HUES48 (cell line): ENCODE measurements at regions not wholly inside any gene's neighbourhood (a gene's known extent, or its start where the extent isn't known, plus 50 kb on each side); places are given as distances from the start of the nearest gene placed in this dataset.

ENCODE experiments used
- H3K27ac ChIP-seq: one replicate; pipeline ENCODE4 v1.7.0; 2013; ENCODE audit warnings: low read depth, low read length, inconsistent platforms
- H3K27me3 ChIP-seq: 2 replicates; pipeline ENCODE4 v1.6.1; 2013; ENCODE audit warnings: mild to moderate bottlenecking, low read length; ENCODE audit not compliant: control insufficient read depth, insufficient read depth
- H3K36me3 ChIP-seq: 2 replicates; pipeline ENCODE4 v1.6.1; 2013; ENCODE audit warnings: low read length; ENCODE audit not compliant: control insufficient read depth, insufficient read depth
- H3K4me1 ChIP-seq: 2 replicates; pipeline ENCODE4 v1.6.1; 2013; ENCODE audit warnings: mild to moderate bottlenecking, low read length; ENCODE audit not compliant: control insufficient read depth, insufficient read depth
- H3K4me3 ChIP-seq: 2 replicates; pipeline ENCODE4 v1.5.1; 2013; ENCODE audit warnings: mild to moderate bottlenecking, low read depth, low read length
- H3K9ac ChIP-seq: 2 replicates; pipeline ENCODE4 v1.6.1; 2013; ENCODE audit warnings: mild to moderate bottlenecking, low read depth, low read length, moderate library complexity
- H3K9me3 ChIP-seq: 2 replicates; pipeline ENCODE4 v1.6.1; 2013; ENCODE audit warnings: low read length; ENCODE audit not compliant: control insufficient read depth, insufficient read depth

DNA sequence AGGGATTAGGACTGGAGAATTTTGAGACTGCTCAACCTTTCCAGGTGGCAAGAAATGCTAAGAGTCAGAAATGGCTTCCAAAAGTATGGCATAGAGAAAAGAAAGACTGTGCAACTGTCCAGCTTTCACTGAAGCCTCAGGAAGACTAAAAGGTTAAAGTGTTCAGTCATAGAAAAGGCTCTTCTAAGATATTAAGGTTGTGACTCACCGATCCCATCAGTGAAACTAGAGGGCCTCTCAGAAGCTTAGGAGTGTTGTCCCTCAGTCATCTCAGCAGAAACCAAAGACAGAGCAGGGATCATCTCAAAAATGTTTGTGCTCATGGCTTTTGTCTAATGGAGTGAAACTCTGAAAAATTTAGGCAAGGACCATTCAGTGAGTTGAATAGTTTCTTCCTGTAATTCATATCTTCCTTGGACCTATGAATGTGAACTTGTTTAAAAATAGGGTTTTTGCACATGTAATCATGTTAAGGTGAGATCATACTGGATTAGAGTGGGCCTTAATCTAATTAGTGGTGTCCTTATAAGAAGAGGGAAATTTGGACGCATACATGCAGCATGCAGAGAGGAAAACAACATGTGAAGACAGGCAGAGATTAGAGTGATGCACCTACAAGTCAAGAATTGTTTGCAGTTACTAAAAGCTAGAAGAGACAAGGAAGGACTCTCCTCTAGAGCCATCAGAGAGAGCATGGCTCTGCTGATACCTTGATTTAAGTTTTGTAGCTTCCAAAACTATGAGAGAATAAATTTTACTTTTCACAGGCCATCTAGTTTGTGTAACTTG lies 71.3 kb downstream of the RPE65 start:
- no peaks in the 10 kb centered on the region for H3K4me1 ChIP-seq
- H3K9me3 ChIP-seq: no peaks in the 10 kb centered on the region
- no peak overlapping the region for H3K9ac ChIP-seq
- no peak overlapping the region for H3K4me3 ChIP-seq
- no peaks in the 10 kb centered on the region for H3K27me3 ChIP-seq
- H3K36me3 ChIP-seq: no peaks in the 10 kb centered on the region
- no peak overlapping the region for H3K27ac ChIP-seq

DNA sequence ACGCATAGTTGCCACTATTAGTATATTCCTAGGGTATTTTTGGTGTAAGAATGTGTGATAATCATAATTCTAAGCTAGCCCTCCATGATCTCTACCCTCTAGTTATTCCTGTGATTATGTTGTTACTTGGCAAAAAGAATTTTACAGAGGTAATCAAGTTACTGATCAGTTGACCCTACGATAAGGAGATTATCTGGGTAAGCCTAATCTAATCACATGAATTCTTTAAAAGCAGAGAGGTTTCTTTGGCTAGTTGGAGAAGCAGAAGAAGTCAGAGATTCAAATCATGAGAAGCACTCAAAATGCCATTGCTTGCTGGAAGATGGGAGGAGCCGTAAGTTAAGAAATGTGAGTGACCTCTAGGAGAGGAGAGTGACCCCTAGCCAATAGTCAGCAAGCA lies 72.7 kb downstream of the RPE65 start:
- Histone ChIP-seq H3K9ac (no peak overlapping the region), H3K27ac (no peak overlapping the region), H3K36me3 (no peaks in the 10 kb centered on the region), H3K4me1 (no peaks in the 10 kb centered on the region), H3K27me3 (no peaks in the 10 kb centered on the region), H3K4me3 (no peak overlapping the region), H3K9me3 (no peaks in the 10 kb centered on the region)

DNA sequence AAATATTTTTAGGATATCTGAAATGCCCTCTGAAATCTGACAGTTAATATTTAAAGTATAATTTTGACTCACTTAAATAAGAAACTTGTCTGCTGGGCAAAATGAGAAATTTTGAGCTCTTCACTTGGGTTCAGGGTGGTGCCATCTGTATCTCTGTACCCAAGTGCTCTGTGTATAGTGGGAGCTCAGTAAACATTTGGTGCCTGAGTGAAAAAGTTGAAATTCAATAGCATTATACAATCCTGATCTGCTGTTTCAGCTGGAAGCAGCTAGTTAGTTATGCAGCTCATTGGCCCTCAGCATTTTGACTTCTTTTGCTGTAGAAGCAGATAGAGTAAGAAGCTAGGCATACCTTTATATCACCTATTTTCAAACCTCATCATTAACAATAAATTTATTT lies 73.3 kb downstream of the RPE65 start:
- H3K27me3 ChIP-seq: no peaks in the 10 kb centered on the region
- H3K36me3 ChIP-seq: no peaks in the 10 kb centered on the region
- H3K27ac ChIP-seq: no peak overlapping the region
- no peak overlapping the region for H3K9ac ChIP-seq
- H3K4me1 ChIP-seq: no peaks in the 10 kb centered on the region
- no peak overlapping the region for H3K4me3 ChIP-seq
- no peaks in the 10 kb centered on the region for H3K9me3 ChIP-seq

DNA sequence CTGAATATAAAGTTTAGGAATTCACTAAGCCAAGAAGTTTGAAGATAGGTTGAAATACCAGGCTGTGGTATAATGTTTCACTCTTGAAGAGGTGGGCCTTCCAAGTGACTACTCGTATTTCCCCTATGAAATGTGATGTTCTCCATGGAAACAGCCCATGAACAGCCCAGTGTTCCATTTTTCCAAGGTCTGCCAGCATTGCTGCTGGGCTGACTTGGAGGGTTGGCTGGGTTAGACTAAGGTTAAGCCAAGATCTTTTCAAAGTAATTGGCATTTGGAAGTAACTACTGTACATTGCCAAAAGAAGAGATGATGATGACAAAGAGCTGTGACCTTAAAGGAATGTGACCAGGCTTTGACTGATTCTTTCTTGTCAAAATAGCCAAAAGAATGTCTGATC lies 73.8 kb downstream of the RPE65 start:
- Histone ChIP-seq H3K9me3 (no peaks in the 10 kb centered on the region), H3K4me3 (no peak overlapping the region), H3K36me3 (no peaks in the 10 kb centered on the region), H3K9ac (no peak overlapping the region), H3K4me1 (no peaks in the 10 kb centered on the region), H3K27me3 (no peaks in the 10 kb centered on the region), H3K27ac (no peak overlapping the region)

DNA sequence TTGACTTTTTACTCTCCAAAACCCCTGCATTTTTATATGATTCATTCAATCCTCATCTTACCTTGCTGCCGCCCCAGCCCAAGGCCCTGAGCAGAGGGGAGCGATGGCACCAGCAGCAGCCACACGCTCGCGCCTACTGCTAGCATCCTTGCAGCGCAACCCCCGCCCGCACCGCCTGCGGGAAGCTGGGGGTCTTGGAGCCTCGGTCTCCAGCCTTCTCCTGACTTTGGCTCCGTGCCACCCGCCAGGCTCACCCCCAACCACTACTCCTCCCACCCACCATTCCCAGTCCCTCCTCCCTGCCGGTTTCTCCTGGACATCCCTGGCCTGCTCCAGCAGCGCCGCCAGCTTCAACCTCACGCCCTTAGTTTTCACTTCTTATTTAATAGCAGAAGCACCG lies 76.6 kb downstream of the RPE65 start:
- H3K4me3 ChIP-seq: no peak overlapping the region
- no peak overlapping the region for H3K27ac ChIP-seq
- no peaks in the 10 kb centered on the region for H3K36me3 ChIP-seq
- no peaks in the 10 kb centered on the region for H3K9me3 ChIP-seq
- no peaks in the 10 kb centered on the region for H3K27me3 ChIP-seq
- no peak overlapping the region for H3K9ac ChIP-seq
- H3K4me1 ChIP-seq: no peaks in the 10 kb centered on the region

DNA sequence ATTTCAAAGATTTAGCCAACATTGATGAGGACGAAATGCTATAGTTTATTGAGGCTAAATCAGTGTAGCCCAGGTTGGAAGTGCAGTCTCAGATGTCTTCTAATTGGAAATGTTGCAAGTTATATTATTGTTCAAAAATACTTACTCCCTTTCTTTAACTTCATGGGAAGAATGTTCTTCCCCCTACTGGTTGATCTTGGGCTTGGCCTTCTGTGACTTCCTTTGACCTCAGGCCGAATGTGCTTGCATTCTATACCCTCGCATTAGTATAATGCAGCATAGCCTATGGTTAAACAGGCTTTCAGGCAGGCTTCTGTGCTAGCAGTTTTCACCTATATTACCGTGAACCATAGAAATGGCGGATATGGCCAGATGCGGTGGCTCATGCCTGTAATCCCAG lies 77.3 kb downstream of the RPE65 start:
- Histone ChIP-seq H3K4me3 (no peak overlapping the region), H3K27ac (no peak overlapping the region), H3K36me3 (no peaks in the 10 kb centered on the region), H3K9ac (no peak overlapping the region), H3K27me3 (no peaks in the 10 kb centered on the region), H3K9me3 (no peaks in the 10 kb centered on the region), H3K4me1 (no peaks in the 10 kb centered on the region)

DNA sequence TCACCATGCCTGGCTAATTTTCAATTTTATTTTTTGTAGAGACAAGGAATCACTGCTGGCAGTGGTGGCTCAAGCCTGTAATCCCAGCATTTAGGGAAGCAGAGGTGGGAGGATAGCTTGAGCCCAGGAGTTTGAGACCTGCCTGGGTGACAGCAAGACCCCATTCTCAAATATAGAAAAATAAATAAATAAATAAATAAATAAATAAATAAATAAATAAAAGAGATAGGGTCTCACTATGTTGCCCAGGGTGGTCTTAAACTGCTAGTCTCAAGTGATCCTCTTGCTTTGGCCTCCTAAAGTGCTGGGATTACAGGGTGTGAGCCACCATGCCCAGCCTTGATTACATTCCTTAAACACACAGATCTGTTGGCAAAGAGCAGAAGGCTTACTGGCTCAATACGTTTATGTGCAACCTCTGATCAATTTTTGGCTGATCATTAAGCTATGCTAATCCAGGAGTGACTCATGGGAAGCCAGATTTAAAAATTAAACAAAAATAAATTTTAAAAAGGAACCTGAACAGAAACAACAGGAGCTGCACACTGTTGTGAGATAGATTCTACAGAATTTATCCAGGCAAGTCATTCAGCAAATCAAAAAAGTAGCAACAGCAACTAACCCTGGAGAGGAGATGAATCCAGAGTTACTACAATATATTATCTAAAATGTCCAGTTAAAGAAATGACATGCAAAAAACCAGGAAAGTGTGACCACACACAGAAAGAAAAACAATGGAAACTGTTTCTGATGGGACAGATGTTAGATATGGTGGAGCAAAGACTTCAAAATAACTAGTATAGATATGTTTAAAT lies 79.4 kb downstream of the RPE65 start:
- Histone ChIP-seq H3K9me3 (no peaks in the 10 kb centered on the region), H3K27ac (no peak overlapping the region), H3K9ac (no peak overlapping the region), H3K27me3 (no peaks in the 10 kb centered on the region), H3K4me3 (no peak overlapping the region), H3K4me1 (no peaks in the 10 kb centered on the region), H3K36me3 (no peaks in the 10 kb centered on the region)

DNA sequence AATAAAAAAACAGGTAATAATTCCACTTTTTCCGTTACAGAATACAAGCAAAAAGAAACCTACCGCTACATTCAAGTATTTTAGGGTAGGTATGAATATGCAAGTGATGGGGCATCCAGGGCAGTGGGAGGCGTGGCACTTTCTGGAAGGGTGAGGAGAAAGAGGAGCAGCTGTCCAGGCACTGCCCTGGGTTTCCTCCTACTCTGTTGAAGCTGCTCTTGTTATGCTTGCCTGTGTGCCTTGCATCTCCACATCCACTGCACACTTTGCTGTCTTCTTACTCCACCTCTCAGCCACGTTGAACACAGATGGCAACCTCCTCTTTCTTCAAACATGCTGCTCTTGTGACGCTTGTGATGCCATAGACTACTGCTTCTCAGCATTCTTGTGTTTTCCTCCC lies 83.2 kb downstream of the RPE65 start:
- no peaks in the 10 kb centered on the region for H3K9me3 ChIP-seq
- no peak overlapping the region for H3K27ac ChIP-seq
- H3K4me1 ChIP-seq: 0 out of 2 replicates have a peak, but pooled peaks cover 4% of the 10 kb centered on the region
- H3K27me3 ChIP-seq: no peaks in the 10 kb centered on the region
- H3K36me3 ChIP-seq: no peaks in the 10 kb centered on the region
- H3K9ac ChIP-seq: no peak overlapping the region
- H3K4me3 ChIP-seq: no peak overlapping the region

DNA sequence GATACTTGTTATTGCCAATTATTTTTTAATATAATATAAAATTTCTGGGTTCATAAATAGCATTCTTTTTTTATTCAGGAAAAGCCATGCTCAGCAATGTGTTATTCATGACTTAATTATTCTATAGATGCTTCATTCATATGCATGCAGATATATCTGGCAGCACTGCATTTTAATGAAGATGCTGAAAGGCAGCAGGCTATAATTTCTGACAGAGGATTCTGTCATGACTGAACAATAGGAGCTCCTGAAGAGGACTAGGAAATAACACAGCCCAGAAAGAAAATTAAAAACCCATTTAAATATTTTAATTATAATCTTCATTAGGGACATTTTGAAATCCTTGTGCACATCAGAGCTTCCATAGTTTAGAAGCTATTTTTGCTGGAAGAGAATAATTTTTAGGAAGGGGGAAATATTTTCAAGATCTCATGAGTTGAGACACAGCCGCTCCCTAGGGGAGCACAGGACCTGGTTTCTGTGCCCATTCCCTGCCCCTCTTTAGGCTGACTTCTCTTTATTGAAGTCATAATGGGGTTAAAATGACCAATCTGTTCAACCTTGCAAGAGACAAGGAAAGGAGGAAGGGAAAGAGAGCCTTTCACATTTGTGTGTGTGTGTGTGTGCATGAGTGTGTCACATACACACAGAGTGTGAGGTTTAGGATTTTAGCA lies 83.9 kb downstream of the RPE65 start:
- Histone ChIP-seq H3K9me3 (no peaks in the 10 kb centered on the region), H3K4me3 (no peak overlapping the region), H3K9ac (no peak overlapping the region), H3K27ac (no peak overlapping the region), H3K4me1 (0 out of 2 replicates have a peak, but pooled peaks cover 4% of the 10 kb centered on the region), H3K36me3 (no peaks in the 10 kb centered on the region), H3K27me3 (no peaks in the 10 kb centered on the region)

DNA sequence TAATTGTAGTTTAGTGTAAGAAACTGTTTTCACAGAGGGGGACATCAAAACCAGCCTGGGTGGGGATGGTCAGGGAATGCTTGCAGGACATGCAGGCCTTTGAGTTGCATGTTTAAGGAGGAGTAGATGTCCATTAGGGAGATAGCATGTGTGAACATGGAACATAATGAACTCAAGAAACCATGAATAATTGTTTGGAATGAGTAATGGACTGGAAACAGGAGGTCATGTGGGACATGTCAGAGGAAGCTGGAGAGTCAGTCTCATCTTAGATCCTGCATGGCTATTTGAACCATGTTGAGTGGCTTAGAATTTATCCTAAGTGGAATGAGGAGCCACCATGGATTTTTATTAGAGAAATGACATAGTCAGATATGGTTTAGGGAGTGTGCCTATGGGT lies 86.4 kb downstream of the RPE65 start:
- Histone ChIP-seq H3K4me3 (no peak overlapping the region), H3K36me3 (no peaks in the 10 kb centered on the region), H3K9me3 (no peaks in the 10 kb centered on the region), H3K9ac (no peak overlapping the region), H3K27me3 (no peaks in the 10 kb centered on the region), H3K27ac (no peak overlapping the region), H3K4me1 (0 out of 2 replicates have a peak, but pooled peaks cover 8% of the 10 kb centered on the region)
